ENCODE measurements at regions not wholly inside any gene's neighbourhood (a gene's known extent, or its start where the extent isn't known, plus 50 kb on each side); places are given as distances from the start of the nearest gene placed in this dataset.

- no peak for TF ChIP-seq CREB1 (CRISPR knock-in tag; IDR thresholded peaks at IDR 0.05)
- TF ChIP-seq ATF3 (CRISPR knock-in tag; conservative IDR thresholded peaks at IDR 0.05), result no peak
- TF ChIP-seq CTCF (IDR thresholded peaks at IDR 0.05), result no peak
- TF ChIP-seq JUN (CRISPR knock-in tag; IDR thresholded peaks at IDR 0.05), result no peak
- no peak for TF ChIP-seq NR2C2 (CRISPR knock-in tag; IDR thresholded peaks at IDR 0.05)
- no peak for TF ChIP-seq FOXP1 (CRISPR knock-in tag; IDR thresholded peaks at IDR 0.05; ENCODE audit: borderline replicate concordance)
- TF ChIP-seq ZNF425 (CRISPR knock-in tag; conservative IDR thresholded peaks at IDR 0.05), result no peak
- TF ChIP-seq HMGXB4 (CRISPR knock-in tag; IDR thresholded peaks at IDR 0.05), result no peak
- TF ChIP-seq PRDM15 (CRISPR knock-in tag; IDR thresholded peaks at IDR 0.05), result no peak
- no peak for TF ChIP-seq ATF6 (CRISPR knock-in tag; IDR thresholded peaks at IDR 0.05)
- TF ChIP-seq NR1H2 (CRISPR knock-in tag; IDR thresholded peaks at IDR 0.05), result no peak
These were observed 352.9 kb upstream of the B3GAT1 start for GRCh38 chr11:134764966-134765365.

Measured in WTC11 (cell line).